HCT116 (cell line): ENCODE measurements at regions not wholly inside any gene's neighbourhood (a gene's known extent, or its start where the extent isn't known, plus 50 kb on each side); places are given as distances from the start of the nearest gene placed in this dataset.

Source experiments
- CEBPB ChIP-seq: IDR thresholded peaks from 2 replicates; pipeline ENCODE4 v1.6.1; 2012; ENCODE audit warnings: low read depth
- EGR1 ChIP-seq: IDR thresholded peaks from 2 replicates; pipeline ENCODE4 v1.6.1; 2012; ENCODE audit warnings: low read depth
- EZH2 ChIP-seq: fragments of 200-600 bp; sonication (generic); IDR thresholded peaks from 2 replicates; pipeline ENCODE4 v1.6.1; 2017; ENCODE audit warnings: antibody characterized with exemption, mixed run types
- EZH2phosphoT487 ChIP-seq: fragments of 200-600 bp; IDR thresholded peaks from 2 replicates; pipeline ENCODE4 v1.6.1; 2018; ENCODE audit warnings: antibody characterized with exemption, borderline replicate concordance
- POLR2A ChIP-seq: IDR thresholded peaks from 2 replicates; pipeline ENCODE4 v1.7.0; 2011; ENCODE audit warnings: borderline replicate concordance; ENCODE audit not compliant: insufficient read depth, insufficient read length; ENCODE audit errors: extremely low read depth
- POLR2AphosphoS5 ChIP-seq: IDR thresholded peaks from 2 replicates; pipeline ENCODE4 v1.6.1; 2011; ENCODE audit warnings: mild to moderate bottlenecking, low read depth, low read length, moderate library complexity
- RAD21 ChIP-seq: IDR thresholded peaks from 2 replicates; pipeline ENCODE4 v1.6.1; 2012; ENCODE audit warnings: low read depth, mild to moderate bottlenecking
- SIN3A ChIP-seq: IDR thresholded peaks from 2 replicates; pipeline ENCODE4 v1.6.1; 2012; ENCODE audit warnings: low read depth
- ZNF274 ChIP-seq: fragments of 200-500 bp; sonication (Bioruptor generic); IDR thresholded peaks from 2 replicates; pipeline ENCODE4 v1.6.1; 2014; ENCODE audit warnings: mild to moderate bottlenecking, low read depth, low read length, inconsistent platforms
- TF ChIP-seq, protein P1 (sequence below), 3 experiments: fragments of 200-600 bp in 1 of 3; sonication (generic) in 1 of 3; IDR thresholded peaks in 2 of 3; conservative IDR thresholded peaks in 1 of 3; 2 replicates each; pipeline ENCODE4 v1.5.1; 2012 to 2017; ENCODE audit warnings: low read depth in 2 of 3, low read length in 2 of 3, antibody characterized with exemption in 1 of 3, borderline replicate concordance in 1 of 3, control low read depth in 1 of 3, mild to moderate bottlenecking in 1 of 3, mixed read lengths in 1 of 3, mixed run types in 1 of 3, moderate library complexity in 1 of 3; ENCODE audit not compliant: insufficient read depth in 1 of 3
- TF ChIP-seq, protein P2 (sequence below): IDR thresholded peaks from 2 replicates; pipeline ENCODE4 v1.6.1; 2012
- TF ChIP-seq, protein P3 (sequence below): IDR thresholded peaks from 2 replicates; pipeline ENCODE4 v1.6.1; 2012
- TF ChIP-seq, protein P4 (sequence below): IDR thresholded peaks from 2 replicates; pipeline ENCODE4 v1.6.1; 2011; ENCODE audit warnings: mild to moderate bottlenecking, low read length, moderate library complexity; ENCODE audit not compliant: insufficient replicate concordance; ENCODE audit errors: extremely low read depth

DNA sequence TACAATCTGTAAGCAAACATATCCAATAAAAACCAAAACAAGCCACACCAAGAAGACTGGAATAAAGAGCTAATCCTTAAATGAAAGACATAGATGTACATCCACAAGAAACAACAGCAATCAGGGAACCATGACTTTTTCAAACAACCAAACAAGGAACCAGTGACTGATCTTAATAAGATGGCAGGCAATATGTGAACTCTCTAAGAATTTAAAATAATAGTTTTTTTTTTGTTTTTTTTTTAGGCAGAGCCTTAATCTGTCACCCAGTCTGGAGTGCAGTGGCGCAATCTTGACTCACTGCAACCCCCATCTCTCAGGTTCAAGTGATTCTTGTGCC, 52.9 kb upstream of the CAPRIN2 start:
- TF ChIP-seq ZNF274 (no peak), POLR2A (no peak), EZH2phosphoT487 (no peak), POLR2AphosphoS5 (no peak), RAD21 (no peak), CEBPB (no peak), EZH2 (no peak), SIN3A (no peak), EGR1 (no peak)
- TF ChIP-seq, protein P1, sequence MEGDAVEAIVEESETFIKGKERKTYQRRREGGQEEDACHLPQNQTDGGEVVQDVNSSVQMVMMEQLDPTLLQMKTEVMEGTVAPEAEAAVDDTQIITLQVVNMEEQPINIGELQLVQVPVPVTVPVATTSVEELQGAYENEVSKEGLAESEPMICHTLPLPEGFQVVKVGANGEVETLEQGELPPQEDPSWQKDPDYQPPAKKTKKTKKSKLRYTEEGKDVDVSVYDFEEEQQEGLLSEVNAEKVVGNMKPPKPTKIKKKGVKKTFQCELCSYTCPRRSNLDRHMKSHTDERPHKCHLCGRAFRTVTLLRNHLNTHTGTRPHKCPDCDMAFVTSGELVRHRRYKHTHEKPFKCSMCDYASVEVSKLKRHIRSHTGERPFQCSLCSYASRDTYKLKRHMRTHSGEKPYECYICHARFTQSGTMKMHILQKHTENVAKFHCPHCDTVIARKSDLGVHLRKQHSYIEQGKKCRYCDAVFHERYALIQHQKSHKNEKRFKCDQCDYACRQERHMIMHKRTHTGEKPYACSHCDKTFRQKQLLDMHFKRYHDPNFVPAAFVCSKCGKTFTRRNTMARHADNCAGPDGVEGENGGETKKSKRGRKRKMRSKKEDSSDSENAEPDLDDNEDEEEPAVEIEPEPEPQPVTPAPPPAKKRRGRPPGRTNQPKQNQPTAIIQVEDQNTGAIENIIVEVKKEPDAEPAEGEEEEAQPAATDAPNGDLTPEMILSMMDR (IDR thresholded peaks at IDR 0.05 in 2 of 3, conservative IDR thresholded peaks at IDR 0.05 in 1 of 3; ENCODE audit: borderline replicate concordance in 1 of 3, insufficient read depth in 1 of 3, low read depth in 2 of 3, low read length in 2 of 3), result no peak
- TF ChIP-seq, protein P2, sequence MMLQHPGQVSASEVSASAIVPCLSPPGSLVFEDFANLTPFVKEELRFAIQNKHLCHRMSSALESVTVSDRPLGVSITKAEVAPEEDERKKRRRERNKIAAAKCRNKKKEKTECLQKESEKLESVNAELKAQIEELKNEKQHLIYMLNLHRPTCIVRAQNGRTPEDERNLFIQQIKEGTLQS, result no peak
- TF ChIP-seq, protein P3, sequence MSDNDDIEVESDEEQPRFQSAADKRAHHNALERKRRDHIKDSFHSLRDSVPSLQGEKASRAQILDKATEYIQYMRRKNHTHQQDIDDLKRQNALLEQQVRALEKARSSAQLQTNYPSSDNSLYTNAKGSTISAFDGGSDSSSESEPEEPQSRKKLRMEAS, result no peak
- TF ChIP-seq, protein P4, sequence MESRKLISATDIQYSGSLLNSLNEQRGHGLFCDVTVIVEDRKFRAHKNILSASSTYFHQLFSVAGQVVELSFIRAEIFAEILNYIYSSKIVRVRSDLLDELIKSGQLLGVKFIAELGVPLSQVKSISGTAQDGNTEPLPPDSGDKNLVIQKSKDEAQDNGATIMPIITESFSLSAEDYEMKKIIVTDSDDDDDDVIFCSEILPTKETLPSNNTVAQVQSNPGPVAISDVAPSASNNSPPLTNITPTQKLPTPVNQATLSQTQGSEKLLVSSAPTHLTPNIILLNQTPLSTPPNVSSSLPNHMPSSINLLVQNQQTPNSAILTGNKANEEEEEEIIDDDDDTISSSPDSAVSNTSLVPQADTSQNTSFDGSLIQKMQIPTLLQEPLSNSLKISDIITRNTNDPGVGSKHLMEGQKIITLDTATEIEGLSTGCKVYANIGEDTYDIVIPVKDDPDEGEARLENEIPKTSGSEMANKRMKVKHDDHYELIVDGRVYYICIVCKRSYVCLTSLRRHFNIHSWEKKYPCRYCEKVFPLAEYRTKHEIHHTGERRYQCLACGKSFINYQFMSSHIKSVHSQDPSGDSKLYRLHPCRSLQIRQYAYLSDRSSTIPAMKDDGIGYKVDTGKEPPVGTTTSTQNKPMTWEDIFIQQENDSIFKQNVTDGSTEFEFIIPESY, result no peak
